H1 (cell line): ENCODE measurements at regions not wholly inside any gene's neighbourhood (a gene's known extent, or its start where the extent isn't known, plus 50 kb on each side); places are given as distances from the start of the nearest gene placed in this dataset.

Experiments used
- CTCF ChIA-PET: fragments of 300-600 bp; sonication (Branson Sonifier 250); formaldehyde crosslinking; loops from one replicate; lab custom pipeline; 2021; ENCODE audit not compliant: partially characterized antibody; lab: Charles Lee
- POLR2A ChIA-PET: fragments of 300-600 bp; sonication (Branson Sonifier 250); formaldehyde crosslinking; loops from one replicate; lab custom pipeline; 2021; ENCODE audit warnings: inconsistent platforms; ENCODE audit not compliant: partially characterized antibody; lab: Charles Lee
- DNase-seq, 2 experiments: peaks; one replicate each; pipeline versions ENCODE4 v3.0.0 to v3.0.0-alpha.2; 2010 to 2022; ENCODE audit warnings: low spot score in 2 of 2, low read depth in 1 of 2, mixed read lengths in 1 of 2
- FAIRE-seq: peaks from 2 replicates; lab custom pipeline; 2011; peaks lifted over from hg19 to GRCh38; lab: Jason Lieb, UNC
- H2AFZ ChIP-seq: 2 replicates; pipeline ENCODE4 v1.8.1; 2012; ENCODE audit warnings: low read length, inconsistent platforms
- H2AK5ac ChIP-seq: 2 replicates; pipeline ENCODE4 v1.6.1; 2013; ENCODE audit warnings: low read depth, low read length
- H2BK120ac ChIP-seq: replicated peaks from 2 replicates; pipeline ENCODE3; 2013; ENCODE audit warnings: low read depth, low read length, inconsistent platforms
- H2BK12ac ChIP-seq: 2 replicates; pipeline ENCODE4 v1.6.1; 2013; ENCODE audit warnings: low read depth, low read length
- H2BK15ac ChIP-seq: 2 replicates; pipeline ENCODE4 v1.6.1; 2013; ENCODE audit warnings: low read length
- H2BK20ac ChIP-seq: 2 replicates; pipeline ENCODE4 v1.6.1; 2013; ENCODE audit warnings: low read length
- H2BK5ac ChIP-seq: 2 replicates; pipeline ENCODE4 v1.6.1; 2013; ENCODE audit warnings: low read depth, low read length
- H3K14ac ChIP-seq: 2 replicates; pipeline ENCODE4 v1.6.1; 2013; ENCODE audit warnings: inconsistent platforms; ENCODE audit not compliant: insufficient read length
- H3K18ac ChIP-seq: 2 replicates; pipeline ENCODE4 v1.6.1; 2013; ENCODE audit warnings: low read length; ENCODE audit errors: extremely low read depth
- H3K23ac ChIP-seq: 2 replicates; pipeline ENCODE4 v1.6.1; 2013; ENCODE audit warnings: inconsistent platforms; ENCODE audit not compliant: insufficient read length
- H3K23me2 ChIP-seq: 2 replicates; pipeline ENCODE4 v1.6.1; 2013; ENCODE audit warnings: low read depth, low read length
- H3K27ac ChIP-seq: 2 replicates; pipeline ENCODE4 v1.6.1; 2011; ENCODE audit warnings: low read depth, low read length, inconsistent platforms
- H3K27me3 ChIP-seq, 4 experiments: replicated peaks in 1 of 4; 1 replicate in 1 of 4; 2 replicates in 3 of 4; pipeline versions ENCODE4 v1.6.1 to v1.8.1; 2011 to 2013; ENCODE audit warnings: low read length in 3 of 4, mild to moderate bottlenecking in 3 of 4, inconsistent platforms in 2 of 4, mixed read lengths in 2 of 4, moderate library complexity in 1 of 4; ENCODE audit not compliant: control insufficient read depth in 3 of 4, insufficient read depth in 3 of 4; ENCODE audit errors: extremely low read depth in 1 of 4
- H3K36me3 ChIP-seq, 4 experiments: 2 replicates each; pipeline versions ENCODE4 v1.6.1 to v1.8.1; 2011 to 2013; ENCODE audit warnings: mild to moderate bottlenecking in 4 of 4, low read length in 3 of 4, moderate library complexity in 2 of 4, control low read depth in 1 of 4, inconsistent platforms in 1 of 4; ENCODE audit not compliant: insufficient read depth in 4 of 4, control insufficient read depth in 2 of 4
- H3K4ac ChIP-seq: replicated peaks from 2 replicates; pipeline ENCODE3; 2013; ENCODE audit warnings: low read length, low read depth, mixed read lengths, inconsistent platforms; ENCODE audit not compliant: insufficient read length
- H3K4me1 ChIP-seq, 4 experiments: replicated peaks in 1 of 4; 1 replicate in 1 of 4; 2 replicates in 3 of 4; pipeline versions ENCODE4 v1.6.1 to v1.8.1; 2011 to 2013; ENCODE audit warnings: low read length in 3 of 4, inconsistent platforms in 2 of 4, mixed read lengths in 1 of 4; ENCODE audit not compliant: insufficient read depth in 4 of 4, control insufficient read depth in 3 of 4
- H3K4me2 ChIP-seq, 2 experiments: 2 replicates each; pipeline versions ENCODE4 v1.6.1 to v1.8.1; 2011 to 2013; ENCODE audit warnings: low read depth in 2 of 2, low read length in 2 of 2, control low read depth in 1 of 2, inconsistent platforms in 1 of 2, mild to moderate bottlenecking in 1 of 2; ENCODE audit not compliant: insufficient read depth in 1 of 2
- H3K4me3 ChIP-seq, 4 experiments: fragments of 200-600, 300-600 bp in 1 of 4; sonication (generic), shearing (Covaris generic), sonication (Bioruptor Twin) in 1 of 4; 2 replicates each; pipeline versions ENCODE4 v1.5.1 to v1.8.1; 2011 to 2016; ENCODE audit warnings: low read length in 4 of 4, low read depth in 3 of 4, control low read depth in 2 of 4, inconsistent platforms in 2 of 4, mild to moderate bottlenecking in 2 of 4, mixed read lengths in 1 of 4, moderate library complexity in 1 of 4; ENCODE audit not compliant: insufficient read depth in 2 of 4; ENCODE audit errors: extremely low read depth in 1 of 4
- H3K56ac ChIP-seq: replicated peaks from 2 replicates; pipeline ENCODE3; 2013; ENCODE audit warnings: low read depth, mild to moderate bottlenecking, mixed read lengths, low read length, inconsistent platforms; ENCODE audit not compliant: insufficient read length
- H3K79me1 ChIP-seq: 2 replicates; pipeline ENCODE4 v1.6.1; 2013; ENCODE audit warnings: low read depth, low read length, control low read depth
- H3K79me2 ChIP-seq, 2 experiments: 2 replicates each; pipeline versions ENCODE4 v1.6.1 to v1.8.1; 2012 to 2013; ENCODE audit warnings: low read length in 2 of 2, mild to moderate bottlenecking in 2 of 2, inconsistent platforms in 1 of 2; ENCODE audit not compliant: insufficient read depth in 2 of 2, control insufficient read depth in 1 of 2
- H3K9ac ChIP-seq, 4 experiments: replicated peaks in 1 of 4; 1 replicate in 1 of 4; 2 replicates in 3 of 4; pipeline versions ENCODE4 v1.6.1 to v1.8.1; 2011 to 2013; ENCODE audit warnings: low read depth in 3 of 4, low read length in 3 of 4, control low read depth in 2 of 4, mild to moderate bottlenecking in 2 of 4, moderate library complexity in 2 of 4, inconsistent platforms in 1 of 4; ENCODE audit errors: extremely low read depth in 1 of 4
- H3K9me3 ChIP-seq, 2 experiments: 2 replicates each; pipeline versions ENCODE4 v1.6.1 to v1.8.1; 2012 to 2013; ENCODE audit warnings: mild to moderate bottlenecking in 2 of 2, moderate library complexity in 2 of 2, control low read depth in 1 of 2, inconsistent platforms in 1 of 2, low read depth in 1 of 2, low read length in 1 of 2, mixed read lengths in 1 of 2; ENCODE audit not compliant: insufficient read depth in 2 of 2
- H4K20me1 ChIP-seq, 2 experiments: replicated peaks in 1 of 2; 2 replicates each; pipeline versions ENCODE3 to v1.8.1; 2011 to 2013; ENCODE audit warnings: inconsistent platforms in 2 of 2, low read length in 2 of 2, mild to moderate bottlenecking in 1 of 2; ENCODE audit not compliant: insufficient read depth in 2 of 2, control insufficient read depth in 1 of 2
- H4K5ac ChIP-seq: 2 replicates; pipeline ENCODE4 v1.6.1; 2013; ENCODE audit warnings: low read length, low read depth, mixed read lengths, inconsistent platforms; ENCODE audit not compliant: insufficient read length
- H4K8ac ChIP-seq: 2 replicates; pipeline ENCODE4 v1.8.0; 2013; ENCODE audit warnings: mild to moderate bottlenecking, moderate library complexity, low read length, inconsistent platforms; ENCODE audit not compliant: insufficient read depth; ENCODE audit errors: extremely low read depth
- H4K91ac ChIP-seq: replicated peaks from 2 replicates; pipeline ENCODE3; 2013; ENCODE audit warnings: low read length, mixed read lengths, inconsistent platforms; ENCODE audit not compliant: insufficient read length
- WGBS, 2 experiments: shearing (Covaris generic) in 1 of 2; methylation state at CpG; one replicate each; pipeline versions ENCODE4 v1.1.6 to v1.1.7; 2013 to 2015; ENCODE audit warnings: low lambda C conversion rate in 2 of 2, mixed read lengths in 2 of 2, inconsistent platforms in 1 of 2, low coverage in 1 of 2, missing lambda C conversion rate in 1 of 2; ENCODE audit not compliant: insufficient replicate concordance in 2 of 2, insufficient coverage in 1 of 2, insufficient read length in 1 of 2; ENCODE audit errors: extremely low coverage in 1 of 2, missing lambda C conversion rate in 1 of 2; 5-methylcytosine and 5-hydroxymethylcytosine counted together
- TF ChIP-seq, protein P1 (sequence below): IDR thresholded peaks from 2 replicates; pipeline ENCODE4 v1.6.1; 2012; ENCODE audit warnings: low read length, inconsistent platforms

GRCh38 chr14:40282196-40282595 lies 850.0 kb upstream of the FBXO33 start:
- H3K9ac ChIP-seq = no peak overlapping the region
- no peak overlapping the region for H3K18ac ChIP-seq
- TF ChIP-seq, protein P1, sequence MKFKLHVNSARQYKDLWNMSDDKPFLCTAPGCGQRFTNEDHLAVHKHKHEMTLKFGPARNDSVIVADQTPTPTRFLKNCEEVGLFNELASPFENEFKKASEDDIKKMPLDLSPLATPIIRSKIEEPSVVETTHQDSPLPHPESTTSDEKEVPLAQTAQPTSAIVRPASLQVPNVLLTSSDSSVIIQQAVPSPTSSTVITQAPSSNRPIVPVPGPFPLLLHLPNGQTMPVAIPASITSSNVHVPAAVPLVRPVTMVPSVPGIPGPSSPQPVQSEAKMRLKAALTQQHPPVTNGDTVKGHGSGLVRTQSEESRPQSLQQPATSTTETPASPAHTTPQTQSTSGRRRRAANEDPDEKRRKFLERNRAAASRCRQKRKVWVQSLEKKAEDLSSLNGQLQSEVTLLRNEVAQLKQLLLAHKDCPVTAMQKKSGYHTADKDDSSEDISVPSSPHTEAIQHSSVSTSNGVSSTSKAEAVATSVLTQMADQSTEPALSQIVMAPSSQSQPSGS = no peak
- TF ChIP-seq, all 59 proteins: peak for 0
- no peak overlapping the region for H4K8ac ChIP-seq
- no peak overlapping the region for H2AFZ ChIP-seq
- POLR2A ChIA-PET = no interaction called here
- H2BK120ac ChIP-seq = no peak overlapping the region
- WGBS, 2 experiments = 94% methylated on average over 1 of the region's 1 CpG; no CpG with 5 or more reads in 1 of the 2 experiments
- H4K20me1 ChIP-seq = no peaks in the 10 kb centered on the region
- no peak overlapping the region for H3K4me2 ChIP-seq
- H2BK5ac ChIP-seq = no peak overlapping the region
- no peak overlapping the region for H3K14ac ChIP-seq
- no peaks in the 10 kb centered on the region for H3K79me1 ChIP-seq
- no peaks in the 10 kb centered on the region for H3K4me1 ChIP-seq
- 0 out of 4 replicates have a peak, but pooled peaks cover 0 to 4% of the 10 kb centered on the region in 2 experiments for H3K9me3 ChIP-seq
- no peak overlapping the region for H3K4ac ChIP-seq
- no peaks in the 10 kb centered on the region for H3K27me3 ChIP-seq
- H2BK20ac ChIP-seq = no peak overlapping the region
- H3K56ac ChIP-seq = no peak overlapping the region
- no peak overlapping the region for H4K5ac ChIP-seq
- no peak overlapping the region for H4K91ac ChIP-seq
- H2BK12ac ChIP-seq = no peak overlapping the region
- H2AK5ac ChIP-seq = no peak overlapping the region
- DNase-seq (no peak), FAIRE-seq (no peak)
- no peaks in the 10 kb centered on the region for H3K23me2 ChIP-seq
- CTCF ChIA-PET = interaction anchor here (1.2 kb wide), 1 partner anchor 14 kb away, joined by 3 read pairs; no protein-coding TSS in a partner anchor
- no peak overlapping the region for H3K23ac ChIP-seq
- no peak overlapping the region for H3K4me3 ChIP-seq
- no peak overlapping the region for H3K27ac ChIP-seq
- no peak overlapping the region for H2BK15ac ChIP-seq
- H3K36me3 ChIP-seq = peaks cover 0 to 3% (median 0%) of the 10 kb centered on the region in 4 experiments; a peak in 1 of 8 replicates
- H3K79me2 ChIP-seq = no peaks in the 10 kb centered on the region
